ENCODE measurements at regions not wholly inside any gene's neighbourhood (a gene's known extent, or its start where the extent isn't known, plus 50 kb on each side); places are given as distances from the start of the nearest gene placed in this dataset.
"Not testable (repeated sequence)": the region's sequence is repeated elsewhere in the genome, so short reads cannot be mapped to it uniquely, and the experiment has no call there.

DNA sequence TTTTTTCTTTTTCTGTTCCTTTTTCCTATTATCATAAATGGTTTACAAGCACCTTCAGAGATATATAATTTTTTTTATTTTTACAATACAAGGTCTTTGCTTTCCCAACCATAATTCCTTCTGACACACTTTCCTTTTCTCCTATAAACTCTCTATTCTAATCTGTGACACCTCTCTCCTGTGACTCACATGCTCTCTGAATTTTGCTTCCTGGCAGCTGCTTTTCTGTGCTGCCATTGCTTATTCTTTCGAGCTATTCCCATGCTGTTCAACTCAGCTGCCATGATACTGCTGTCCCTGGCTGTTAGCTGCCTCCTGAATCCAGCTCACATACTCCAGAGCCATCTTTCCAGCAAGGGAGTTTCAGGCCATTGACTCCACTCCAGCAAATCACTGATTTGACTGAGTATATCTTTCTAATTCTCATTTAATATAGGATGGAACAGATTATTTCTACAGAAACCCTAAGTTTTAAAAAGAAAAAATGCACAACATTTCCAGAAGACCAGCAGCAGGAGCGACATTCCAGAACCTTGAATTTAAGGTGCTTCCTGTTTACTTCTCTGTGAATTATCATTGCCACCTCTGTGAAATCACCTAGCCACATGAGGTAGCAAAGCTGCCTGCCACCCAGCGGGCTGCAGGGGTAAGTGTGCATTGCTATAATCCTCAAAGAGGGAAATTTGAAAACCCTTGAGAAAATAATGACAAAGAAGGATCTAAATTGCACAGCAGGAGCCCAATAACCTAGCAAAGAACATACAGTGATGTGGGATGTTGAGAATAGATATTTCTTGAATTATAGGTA lies 1442.6 kb downstream of the KHDRBS2 start:
- TF ChIP-seq, protein P1, sequence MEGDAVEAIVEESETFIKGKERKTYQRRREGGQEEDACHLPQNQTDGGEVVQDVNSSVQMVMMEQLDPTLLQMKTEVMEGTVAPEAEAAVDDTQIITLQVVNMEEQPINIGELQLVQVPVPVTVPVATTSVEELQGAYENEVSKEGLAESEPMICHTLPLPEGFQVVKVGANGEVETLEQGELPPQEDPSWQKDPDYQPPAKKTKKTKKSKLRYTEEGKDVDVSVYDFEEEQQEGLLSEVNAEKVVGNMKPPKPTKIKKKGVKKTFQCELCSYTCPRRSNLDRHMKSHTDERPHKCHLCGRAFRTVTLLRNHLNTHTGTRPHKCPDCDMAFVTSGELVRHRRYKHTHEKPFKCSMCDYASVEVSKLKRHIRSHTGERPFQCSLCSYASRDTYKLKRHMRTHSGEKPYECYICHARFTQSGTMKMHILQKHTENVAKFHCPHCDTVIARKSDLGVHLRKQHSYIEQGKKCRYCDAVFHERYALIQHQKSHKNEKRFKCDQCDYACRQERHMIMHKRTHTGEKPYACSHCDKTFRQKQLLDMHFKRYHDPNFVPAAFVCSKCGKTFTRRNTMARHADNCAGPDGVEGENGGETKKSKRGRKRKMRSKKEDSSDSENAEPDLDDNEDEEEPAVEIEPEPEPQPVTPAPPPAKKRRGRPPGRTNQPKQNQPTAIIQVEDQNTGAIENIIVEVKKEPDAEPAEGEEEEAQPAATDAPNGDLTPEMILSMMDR (IDR thresholded peaks at IDR 0.05), result peak; percentile 11; the same call in 1 of the 2 replicates
- TF ChIP-seq ZFX (IDR thresholded peaks at IDR 0.05; ENCODE audit: borderline replicate concordance), result not testable (repeated sequence)

All from 22Rv1 (cell line).